Hepatocyte (in vitro differentiated cells): ENCODE measurements at regions not wholly inside any gene's neighbourhood (a gene's known extent, or its start where the extent isn't known, plus 50 kb on each side); places are given as distances from the start of the nearest gene placed in this dataset.

Experiments used
- CTCF ChIP-seq: fragments of 200-600 bp; sonication (generic); IDR thresholded peaks from 2 replicates; pipeline ENCODE4 v1.5.1; 2016; ENCODE audit warnings: antibody characterized with exemption, mild to moderate bottlenecking; ENCODE audit not compliant: poor library complexity
- EZH2 ChIP-seq: fragments of 200-600 bp; sonication (generic); IDR thresholded peaks from 2 replicates; pipeline ENCODE4 v1.6.1; 2016; ENCODE audit warnings: antibody characterized with exemption, mild to moderate bottlenecking, borderline replicate concordance
- EZH2phosphoT487 ChIP-seq: fragments of 200-600 bp; sonication (generic); IDR thresholded peaks from one replicate; pipeline ENCODE4 v1.6.1; 2018; ENCODE audit warnings: antibody characterized with exemption, mild to moderate bottlenecking, low read depth, moderate library complexity; ENCODE audit not compliant: unreplicated experiment, severe bottlenecking

GRCh38 chr20:61166324-61166723 lies 85.7 kb upstream of the CDH4 start:
- TF ChIP-seq CTCF (no peak), EZH2phosphoT487 (no peak), EZH2 (no peak)
